Activated T-helper 1 cell treated with Interleukin-2 at 50 U/mL for 16 hours (primary cell): ENCODE measurements at regions not wholly inside any gene's neighbourhood (a gene's known extent, or its start where the extent isn't known, plus 50 kb on each side); places are given as distances from the start of the nearest gene placed in this dataset.

ENCODE experiments used
- DNase-seq: peaks from one replicate; pipeline ENCODE4 v3.0.0-alpha.2; 2020; ENCODE audit warnings: low read depth

GRCh38 chr13:22655106-22655852 is 525.5 kb upstream of the SGCG start:
- DNase-seq, result no peak

GRCh38 chr13:22662771-22663170 is 518.0 kb upstream of the SGCG start:
- no peak for DNase-seq

- DNase-seq, result no peak
Observed at GRCh38 chr13:22665506-22665905, 515.3 kb upstream of the SGCG start.

- DNase-seq, result no peak
Observed at GRCh38 chr13:22690756-22691155, 490.0 kb upstream of the SGCG start.

GRCh38 chr13:22693691-22694090 is 487.1 kb upstream of the SGCG start:
- no peak for DNase-seq

- no peak for DNase-seq
Observed at GRCh38 chr13:22696433-22696832, 484.3 kb upstream of the SGCG start.

- DNase-seq, result no peak
Observed at GRCh38 chr13:22698467-22698866, 482.3 kb upstream of the SGCG start.

- no peak for DNase-seq
Observed at GRCh38 chr13:22700246-22700887, 480.4 kb upstream of the SGCG start.

- DNase-seq, result no peak
Observed at GRCh38 chr13:22703601-22704209, 477.1 kb upstream of the SGCG start.

- DNase-seq, result no peak
Observed at GRCh38 chr13:22707946-22708345, 472.8 kb upstream of the SGCG start.

- no peak for DNase-seq
Observed at GRCh38 chr13:22717036-22717435, 463.7 kb upstream of the SGCG start.

GRCh38 chr13:22726726-22727125 is 454.1 kb upstream of the SGCG start:
- no peak for DNase-seq

GRCh38 chr13:22735011-22735995 is 445.5 kb upstream of the SGCG start:
- DNase-seq, result no peak

- DNase-seq, result no peak
Observed at GRCh38 chr13:22736084-22736767, 444.6 kb upstream of the SGCG start.

- no peak for DNase-seq
Observed at GRCh38 chr13:22736768-22737092, 444.0 kb upstream of the SGCG start.

GRCh38 chr13:22738357-22738756 is 442.4 kb upstream of the SGCG start:
- no peak for DNase-seq

GRCh38 chr13:22740264-22740663 is 440.5 kb upstream of the SGCG start:
- no peak for DNase-seq

GRCh38 chr13:22744688-22745452 is 435.9 kb upstream of the SGCG start:
- DNase-seq, result no peak

GRCh38 chr13:22748866-22749577 is 431.8 kb upstream of the SGCG start:
- DNase-seq, result no peak

GRCh38 chr13:22749626-22750025 is 431.2 kb upstream of the SGCG start:
- no peak for DNase-seq
